NCI-H1417 treated with DMSO at 0.1 percent for 48 hours (cell line): ENCODE measurements at regions not wholly inside any gene's neighbourhood (a gene's known extent, or its start where the extent isn't known, plus 50 kb on each side); places are given as distances from the start of the nearest gene placed in this dataset.

Source experiments
- DNase-seq: peaks from one replicate; lab custom pipeline; 2025; lab: John Stamatoyannopoulos, UW

- no peak for DNase-seq
Measured at GRCh38 chr1:58911841-58912499, 128.1 kb upstream of the JUN start.

DNA sequence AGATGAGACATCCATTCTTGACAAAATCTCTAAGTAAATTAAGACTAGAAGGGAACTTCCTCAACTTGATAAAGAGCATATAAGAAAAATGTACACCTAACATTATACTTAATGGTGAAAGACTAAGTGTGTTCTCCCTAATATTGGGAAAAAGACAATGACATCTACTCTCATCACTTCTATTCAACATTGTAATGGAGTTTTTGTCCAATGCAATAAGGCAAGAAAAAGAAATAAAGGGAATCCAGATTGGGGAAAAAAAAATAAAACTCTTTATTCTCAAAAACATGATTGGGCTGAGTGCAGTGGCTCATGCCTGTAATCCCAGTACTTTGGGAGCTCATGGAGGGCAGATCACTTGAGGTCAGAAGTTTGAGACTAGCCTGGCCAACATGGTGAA is 131.1 kb upstream of the JUN start:
- no peak for DNase-seq

DNA sequence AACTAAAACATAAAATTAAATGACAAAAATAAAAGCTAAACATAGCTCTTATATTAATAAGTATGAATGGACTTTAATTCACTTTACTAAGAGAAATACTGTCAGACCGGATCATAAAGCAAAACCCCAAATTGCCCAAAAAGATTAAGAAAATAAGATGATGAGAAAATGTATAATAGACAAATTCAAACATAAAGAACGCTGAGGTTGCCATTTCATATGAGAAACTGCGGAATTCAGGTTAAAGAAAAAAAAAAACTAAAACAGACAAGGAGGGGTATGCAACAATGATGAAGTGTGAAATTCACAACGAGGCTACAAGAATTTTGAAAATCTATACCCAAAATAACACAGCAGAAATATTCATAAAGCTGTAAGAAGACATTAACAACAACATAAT is 133.6 kb upstream of the JUN start:
- DNase-seq: no peak

- DNase-seq: no peak
Measured at GRCh38 chr1:58919226-58919958, 135.5 kb upstream of the JUN start.

GRCh38 chr1:58919959-58920321 is 136.1 kb upstream of the JUN start:
- no peak for DNase-seq

GRCh38 chr1:58921342-58921741 is 137.5 kb upstream of the JUN start:
- no peak for DNase-seq

DNA sequence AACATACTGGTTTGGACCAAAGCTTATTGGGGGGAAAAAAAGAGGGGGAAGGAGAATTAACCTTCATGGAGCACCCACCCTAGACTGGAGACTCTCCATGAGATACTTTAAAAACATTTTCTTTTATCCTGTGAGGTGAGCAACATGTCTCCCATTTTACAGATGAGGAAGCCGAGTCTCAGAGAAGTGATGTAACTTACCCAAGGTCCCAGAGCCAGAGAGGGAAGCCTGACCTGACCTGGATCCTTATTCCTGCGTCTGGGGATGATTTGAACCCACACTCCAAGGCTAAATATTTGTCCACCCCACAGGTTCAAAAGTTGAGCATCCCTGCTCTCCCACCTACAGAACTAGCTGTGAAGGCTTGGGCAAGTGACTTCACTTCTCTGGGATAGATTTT is 137.9 kb upstream of the JUN start:
- DNase-seq: no peak

- no peak for DNase-seq
Measured at GRCh38 chr1:58922302-58923089, 138.6 kb upstream of the JUN start.

GRCh38 chr1:58923090-58923470 is 139.2 kb upstream of the JUN start:
- DNase-seq: no peak

DNA sequence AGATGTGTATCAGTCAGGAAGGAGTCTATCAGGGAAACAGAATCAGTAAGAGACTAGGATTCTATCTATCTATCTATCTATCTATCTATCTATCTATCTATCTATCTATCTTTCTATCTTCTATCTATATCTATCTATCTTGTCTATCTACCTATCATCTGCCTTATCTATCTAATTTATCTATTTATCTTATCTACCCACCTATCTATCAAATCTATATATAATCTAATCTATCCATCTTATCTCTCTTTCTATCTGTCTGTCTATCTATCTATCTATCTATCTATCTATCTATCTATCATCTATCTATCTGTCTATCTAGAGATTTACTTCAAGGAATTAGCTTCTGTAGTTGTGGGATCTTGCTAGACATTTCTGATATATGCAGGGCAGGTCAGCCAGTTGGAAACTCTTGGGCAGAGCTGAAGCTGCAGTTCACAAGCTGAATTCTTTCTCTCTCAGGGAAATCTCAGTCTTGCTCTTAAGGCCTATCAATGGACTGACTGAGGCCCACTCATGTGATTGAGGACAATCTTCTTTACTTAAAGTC is 140.2 kb upstream of the JUN start:
- DNase-seq: no peak

DNA sequence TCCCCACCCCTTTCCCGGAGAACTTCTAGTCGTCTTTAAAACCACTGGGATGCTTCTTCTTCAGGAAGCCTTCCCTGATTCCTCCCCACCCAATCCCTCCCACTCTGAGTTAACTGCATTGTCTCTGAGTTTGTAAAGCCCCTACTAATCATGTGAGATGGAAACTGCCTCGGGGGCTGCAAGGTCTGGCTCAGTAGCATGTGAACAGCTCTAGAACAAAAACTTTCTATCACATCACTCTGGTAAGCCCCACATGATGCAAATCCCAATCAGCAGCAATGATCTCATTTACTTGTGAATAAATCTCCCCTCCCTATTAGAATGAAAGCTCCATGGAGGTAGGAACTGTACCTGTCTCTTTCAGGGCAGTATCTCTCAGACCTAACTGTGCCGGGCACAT is 141.0 kb upstream of the JUN start:
- DNase-seq: no peak

GRCh38 chr1:58925247-58925646 is 141.4 kb upstream of the JUN start:
- DNase-seq: no peak

DNA sequence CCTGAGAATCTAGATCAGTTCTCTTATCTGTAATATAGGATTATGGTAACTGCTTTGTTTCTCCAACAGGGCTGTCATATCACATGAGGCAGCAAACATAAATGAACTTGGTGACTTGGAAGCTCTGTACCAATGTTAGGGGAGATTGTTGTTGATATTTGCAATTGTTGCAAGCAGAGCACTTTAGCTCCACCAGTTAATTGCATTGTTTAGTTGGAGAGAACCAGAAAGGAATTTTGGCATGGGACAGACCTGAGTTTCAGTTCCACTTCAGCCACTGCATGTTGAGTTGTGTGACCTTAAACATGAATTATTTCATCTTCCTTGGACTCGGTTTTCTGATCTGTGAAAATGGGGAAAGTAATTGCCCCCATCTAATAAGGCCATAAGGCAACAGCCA is 142.3 kb upstream of the JUN start:
- DNase-seq: no peak

DNA sequence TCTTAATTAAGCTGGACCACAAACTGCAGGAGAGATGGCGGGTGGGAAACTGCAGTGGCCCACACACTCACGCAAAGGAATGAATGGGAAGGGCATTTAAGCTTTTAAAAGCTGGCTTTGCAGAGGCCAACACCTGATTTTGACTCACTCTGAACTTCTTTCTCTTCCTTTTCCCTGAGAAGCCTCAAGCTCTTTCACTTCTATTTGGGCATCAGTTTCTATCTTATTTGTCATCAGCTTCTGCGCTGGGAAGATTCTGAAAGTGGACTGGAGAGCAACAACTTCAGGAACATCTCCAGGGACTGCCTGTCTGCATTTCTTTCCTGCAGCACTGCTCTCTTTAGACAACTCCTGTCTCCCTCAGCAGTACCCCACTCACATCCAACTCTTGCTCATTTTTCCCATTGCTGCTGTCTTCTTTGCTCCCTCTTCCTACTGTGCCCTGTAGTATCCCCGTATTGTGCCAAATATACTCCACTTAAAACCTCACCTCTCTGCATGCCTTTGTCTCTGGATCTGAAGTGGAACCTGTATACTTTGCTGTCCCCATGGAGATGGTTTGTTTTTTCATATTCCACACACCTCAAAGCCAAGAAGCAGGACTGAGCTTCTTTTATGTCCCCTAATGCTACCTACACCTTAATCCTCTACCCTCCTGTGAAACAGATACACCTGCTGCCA is 143.3 kb upstream of the JUN start:
- no peak for DNase-seq

DNA sequence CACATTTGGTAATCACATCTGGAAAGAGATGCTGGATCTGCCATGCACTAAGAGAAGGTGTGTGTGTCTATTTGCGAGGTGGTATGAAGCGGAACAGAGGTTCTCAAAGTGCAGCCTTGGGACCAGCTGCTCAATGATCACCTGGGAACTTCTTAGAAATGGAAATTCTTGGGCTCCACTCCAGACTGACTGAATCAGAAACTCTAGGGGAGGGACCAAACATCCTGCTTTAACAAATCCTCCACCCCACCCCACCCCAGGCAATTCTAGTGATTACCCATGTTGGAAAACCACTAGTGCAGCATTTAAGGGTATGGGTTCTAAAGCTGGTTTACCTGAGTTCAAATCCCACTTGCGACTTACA is 143.9 kb upstream of the JUN start:
- DNase-seq: no peak

DNA sequence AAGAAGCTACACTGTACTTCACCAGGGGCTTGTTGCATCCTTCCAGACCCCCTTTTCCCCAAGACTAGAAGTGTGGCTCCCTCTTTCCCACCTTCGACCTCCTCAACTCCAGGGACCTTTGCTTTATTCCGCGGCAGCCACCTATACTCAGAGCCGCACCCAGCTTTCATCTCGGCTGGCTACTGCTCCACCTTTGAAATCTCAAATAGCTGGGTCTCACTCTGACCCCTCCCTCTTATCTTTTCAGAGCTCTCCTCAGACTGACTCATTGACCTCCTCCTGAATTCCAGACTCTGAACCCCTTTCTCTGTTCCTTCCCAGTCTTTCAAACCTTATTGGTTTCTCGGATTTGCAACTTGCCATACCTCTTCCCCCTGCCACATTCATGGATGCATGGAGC is 144.7 kb upstream of the JUN start:
- no peak for DNase-seq

DNA sequence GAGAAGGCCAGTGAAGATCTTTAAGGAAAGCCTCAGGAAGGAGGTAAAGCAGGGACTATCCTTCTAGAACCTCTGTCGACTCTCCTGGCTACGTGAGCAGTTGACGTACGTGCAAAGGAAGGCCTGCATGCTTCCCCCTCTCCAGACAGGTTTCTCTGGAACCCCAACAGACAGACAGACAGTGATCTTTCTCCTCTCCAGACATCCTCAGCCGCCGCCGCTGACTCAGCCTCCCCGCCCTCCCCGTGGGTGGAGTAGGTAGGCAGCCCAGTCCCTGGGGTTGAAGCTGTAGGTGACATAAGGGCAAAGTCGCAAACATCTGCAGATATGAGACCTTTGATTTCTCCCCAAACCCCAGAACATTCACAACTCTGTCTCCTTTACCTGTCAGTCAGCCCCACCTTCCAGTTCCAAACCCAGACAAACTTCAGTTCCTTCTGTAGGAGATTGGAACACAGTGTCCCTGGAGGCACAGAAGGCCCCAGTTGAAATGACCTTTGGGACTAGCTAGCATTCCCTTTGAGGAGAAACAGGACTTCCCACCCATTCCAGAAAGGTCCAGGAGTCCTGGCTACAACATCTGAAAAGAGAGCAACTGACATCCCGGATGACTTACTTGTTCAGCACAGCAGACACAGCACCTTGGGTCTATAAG is 146.0 kb upstream of the JUN start:
- DNase-seq: no peak

- no peak for DNase-seq
Measured at GRCh38 chr1:58931024-58931423, 147.2 kb upstream of the JUN start.

DNA sequence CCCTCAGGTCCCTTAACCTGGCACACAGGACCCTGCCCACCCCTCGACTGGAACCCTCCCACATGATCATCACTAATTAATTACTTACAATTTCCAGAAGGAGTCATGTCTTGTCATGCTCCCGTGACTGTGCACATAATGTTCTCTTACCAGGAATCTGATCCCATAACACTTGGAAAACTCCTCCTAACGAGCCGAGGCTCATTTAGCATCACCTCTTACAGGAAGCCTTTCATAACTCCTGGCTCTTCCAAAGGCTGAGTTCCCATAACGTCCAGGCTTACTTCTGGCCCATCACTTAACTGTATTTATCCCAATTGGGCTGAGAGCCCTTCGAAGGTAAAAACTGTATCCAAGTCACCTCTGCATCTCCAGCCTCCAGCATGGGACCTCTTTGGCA is 147.9 kb upstream of the JUN start:
- DNase-seq: no peak

- no peak for DNase-seq
Measured at GRCh38 chr1:58932859-58933598, 149.2 kb upstream of the JUN start.

GRCh38 chr1:58933599-58933926 is 149.7 kb upstream of the JUN start:
- DNase-seq: no peak
